IPS DF 19.7 (cell line): ENCODE measurements at regions not wholly inside any gene's neighbourhood (a gene's known extent, or its start where the extent isn't known, plus 50 kb on each side); places are given as distances from the start of the nearest gene placed in this dataset.
A peak's percentile ranks its signal among the peaks of the same experiment; 100 is the strongest.

Source experiments
- DNase-seq: peaks from one replicate; pipeline ENCODE4 v3.0.0-alpha.2; 2013; ENCODE audit warnings: low read depth, low spot score

DNA sequence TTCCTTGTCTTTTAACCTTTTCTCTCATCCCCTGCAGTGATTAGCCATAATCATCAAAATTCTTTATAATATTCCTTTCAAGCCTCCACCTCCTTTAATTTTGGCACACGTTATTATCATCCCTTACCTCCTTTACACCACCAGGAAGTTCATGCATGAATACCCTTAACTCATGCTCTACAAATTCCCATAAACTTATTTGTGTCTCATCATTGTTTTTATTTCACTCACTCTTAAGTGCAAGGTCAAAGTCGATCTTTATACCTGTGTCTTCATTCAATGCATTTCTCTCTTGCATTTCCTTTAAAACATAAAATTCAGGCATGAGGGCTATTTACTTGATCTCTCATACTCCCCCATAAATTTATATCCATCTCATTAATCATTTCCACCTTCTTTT lies 1064.6 kb upstream of the CADM2 start:
- DNase-seq: no peak

DNA sequence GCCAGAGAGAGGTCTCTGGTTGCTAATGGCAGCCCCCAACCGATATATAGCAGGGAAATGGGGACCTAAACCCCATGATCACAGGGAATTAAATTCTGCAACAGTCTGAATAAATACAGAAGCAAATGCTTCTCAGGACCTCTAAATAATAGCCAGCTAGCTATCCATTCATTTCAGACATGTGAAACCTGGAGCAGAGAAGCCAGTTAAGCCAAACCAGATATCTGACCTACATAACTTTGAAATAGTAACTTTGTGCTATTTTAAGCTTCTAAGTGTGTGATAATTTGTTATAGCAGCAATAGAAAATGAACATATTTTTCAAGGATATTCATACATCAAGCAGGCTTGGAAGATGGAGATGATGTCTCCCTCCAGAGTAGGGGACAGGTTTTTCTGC lies 1062.9 kb upstream of the CADM2 start:
- DNase-seq: no peak

DNA sequence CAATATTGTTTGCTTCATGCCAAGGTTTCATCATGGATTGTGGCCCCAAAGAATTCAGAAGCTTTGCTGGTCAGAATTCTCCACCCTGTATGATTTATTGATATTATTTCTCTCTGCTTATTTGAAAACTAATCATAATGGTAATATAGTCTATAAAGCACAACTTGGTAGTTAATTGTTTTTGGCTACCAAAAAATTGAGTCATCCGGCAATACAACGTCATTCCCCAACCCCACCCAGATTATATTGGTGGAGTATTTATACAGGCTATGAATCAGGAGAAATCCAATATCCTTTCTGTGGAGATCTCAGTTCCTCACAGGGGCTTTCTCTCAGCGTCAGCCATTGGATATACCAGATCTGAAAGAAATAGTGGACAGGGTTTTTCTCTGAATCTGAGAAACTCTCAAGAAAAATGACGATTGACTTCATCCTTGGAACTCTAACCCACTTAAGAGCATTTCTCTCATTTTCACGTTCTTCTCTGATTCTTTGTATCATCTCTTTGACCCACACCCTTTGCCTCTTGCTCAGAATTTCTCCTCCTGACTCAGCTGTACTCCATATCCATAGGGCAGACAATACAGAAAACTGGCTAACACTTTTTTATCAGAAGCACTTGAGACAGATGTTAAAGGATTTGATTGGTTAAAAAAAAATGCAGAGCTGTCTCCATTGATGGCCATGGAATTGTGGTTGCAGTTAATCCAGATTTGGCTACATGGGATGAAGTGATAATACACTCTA lies 1055.8 kb upstream of the CADM2 start:
- no peak for DNase-seq

DNA sequence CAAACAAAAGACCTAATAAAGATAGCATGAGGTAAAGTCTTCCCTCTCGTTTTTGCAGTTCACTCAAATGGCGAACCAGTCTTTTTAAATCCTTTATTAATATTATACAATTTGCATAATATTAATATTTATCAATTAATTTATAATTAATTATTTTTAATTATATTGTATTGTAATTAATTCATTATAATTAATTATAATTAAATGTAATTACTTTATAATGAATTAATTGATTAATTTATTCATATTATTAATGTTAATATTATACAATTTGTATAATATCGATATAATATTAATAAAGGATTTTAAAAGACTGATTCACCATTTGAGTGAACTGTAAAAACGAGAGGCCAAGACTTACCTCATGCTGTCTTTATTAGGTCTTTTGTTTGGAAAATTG lies 1045.4 kb upstream of the CADM2 start:
- DNase-seq: no peak

DNA sequence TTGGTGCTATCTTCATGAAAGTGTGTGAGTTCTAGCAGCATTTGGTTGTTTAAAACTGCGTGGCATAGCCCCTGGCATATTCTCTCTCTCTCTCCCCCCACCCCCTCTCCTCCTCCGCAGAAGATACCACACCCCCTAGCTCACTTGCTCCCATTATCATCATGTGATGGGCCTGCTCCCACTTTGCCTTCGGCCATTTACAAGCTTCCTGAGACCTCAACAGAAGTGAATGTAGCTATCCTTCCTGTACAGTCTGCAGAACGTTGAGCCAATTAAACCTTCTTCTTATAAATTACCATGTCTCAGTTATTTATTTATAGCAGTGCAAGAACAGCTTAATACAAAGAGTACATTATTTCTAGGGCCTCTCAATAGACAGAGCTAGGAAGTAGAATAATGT lies 1032.5 kb upstream of the CADM2 start:
- no peak for DNase-seq

DNA sequence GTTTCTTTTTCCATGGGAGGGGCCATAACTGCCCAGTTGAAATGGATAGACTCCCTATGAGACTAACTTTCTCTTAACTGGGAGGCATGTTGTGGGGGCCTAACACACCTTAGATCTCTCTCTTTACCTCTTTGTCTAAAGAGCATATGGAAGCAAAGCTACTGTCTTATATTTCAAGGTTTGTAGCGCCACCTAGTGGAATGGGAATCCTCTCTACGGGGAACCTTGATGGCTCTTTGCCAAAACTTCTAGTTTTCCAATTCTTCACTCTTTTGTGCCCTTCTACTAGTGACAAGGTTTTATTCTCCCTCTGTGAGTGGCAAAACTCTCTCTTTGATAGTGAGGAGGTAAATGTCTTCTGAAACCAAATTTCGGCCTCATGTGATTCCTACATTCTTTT lies 1030.4 kb upstream of the CADM2 start:
- DNase-seq: peak; percentile 17

DNA sequence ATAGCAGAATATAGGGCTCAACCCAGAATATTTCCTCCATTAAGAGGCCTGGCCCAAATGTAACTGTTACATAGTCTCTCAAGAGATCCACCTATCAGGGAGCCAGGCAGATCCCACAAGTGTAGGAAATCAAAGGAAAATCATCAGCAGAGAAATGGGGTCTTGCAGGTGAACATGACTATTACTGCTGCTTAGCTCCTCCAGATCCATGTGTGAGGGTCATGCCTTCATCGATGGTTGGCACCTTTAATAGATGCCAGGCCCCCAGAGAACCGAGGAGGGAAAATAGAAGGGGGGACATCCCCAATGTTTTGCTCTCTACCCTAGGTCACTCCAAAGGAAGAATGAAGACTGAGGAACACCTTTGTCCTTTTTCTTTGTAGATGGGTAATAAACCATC lies 1029.9 kb upstream of the CADM2 start:
- no peak for DNase-seq

DNA sequence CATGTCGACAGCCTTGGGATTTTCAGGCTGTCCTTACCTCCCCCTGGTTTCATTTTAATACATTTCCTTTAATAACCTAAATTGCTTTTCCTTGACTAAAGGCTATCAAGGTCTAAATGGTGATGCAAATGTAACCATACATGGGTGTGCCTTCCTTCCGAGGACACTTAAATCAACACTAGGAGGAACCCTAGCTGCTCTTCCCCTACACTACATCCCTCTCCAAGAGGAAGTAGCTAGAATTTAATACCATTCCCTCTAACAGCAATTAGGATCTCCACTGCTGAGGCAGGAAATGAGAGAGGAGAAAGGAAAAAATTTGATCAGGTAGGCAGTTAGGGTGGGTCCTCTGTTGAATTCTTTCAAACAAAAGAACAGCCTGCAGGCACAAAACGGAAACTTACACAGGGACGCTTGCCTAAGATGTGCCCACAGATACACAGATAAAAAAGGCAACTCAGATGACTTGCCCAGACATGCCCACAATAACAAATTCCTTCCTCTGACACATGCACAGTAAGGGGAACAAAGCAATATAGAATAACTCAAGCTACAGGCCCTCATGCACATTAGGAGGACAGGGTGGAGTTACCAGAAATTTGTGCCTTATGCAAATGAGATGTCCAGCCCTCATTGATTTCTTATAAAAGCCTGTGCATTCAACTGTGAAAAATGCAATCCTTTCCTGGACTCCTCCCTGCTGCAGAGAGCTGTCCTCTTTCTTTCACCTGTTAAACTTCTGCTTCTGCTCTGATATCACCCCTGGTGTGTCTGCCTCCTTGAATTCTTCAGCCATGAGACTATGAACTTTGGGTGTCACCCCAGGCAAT lies 1024.4 kb upstream of the CADM2 start:
- no peak for DNase-seq

DNA sequence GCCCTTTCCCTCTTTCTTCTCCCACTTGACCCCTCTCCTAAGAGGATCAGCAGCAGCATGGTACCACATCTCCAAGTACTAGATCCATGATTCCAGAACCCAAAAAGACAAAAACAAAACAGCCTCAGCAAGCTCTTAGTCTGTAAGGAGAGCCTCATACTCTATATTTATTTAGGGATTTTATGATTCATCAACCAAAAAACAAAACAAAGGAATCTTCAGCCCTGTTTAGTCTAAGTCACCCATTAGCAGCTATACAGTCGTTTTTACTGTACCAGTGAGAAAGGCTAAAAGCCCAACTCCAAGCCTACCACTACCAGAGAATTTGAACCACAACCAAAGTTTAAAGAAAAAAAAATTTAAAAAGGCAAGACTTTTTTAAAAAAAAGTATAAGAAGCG lies 1020.3 kb upstream of the CADM2 start:
- DNase-seq: no peak

DNA sequence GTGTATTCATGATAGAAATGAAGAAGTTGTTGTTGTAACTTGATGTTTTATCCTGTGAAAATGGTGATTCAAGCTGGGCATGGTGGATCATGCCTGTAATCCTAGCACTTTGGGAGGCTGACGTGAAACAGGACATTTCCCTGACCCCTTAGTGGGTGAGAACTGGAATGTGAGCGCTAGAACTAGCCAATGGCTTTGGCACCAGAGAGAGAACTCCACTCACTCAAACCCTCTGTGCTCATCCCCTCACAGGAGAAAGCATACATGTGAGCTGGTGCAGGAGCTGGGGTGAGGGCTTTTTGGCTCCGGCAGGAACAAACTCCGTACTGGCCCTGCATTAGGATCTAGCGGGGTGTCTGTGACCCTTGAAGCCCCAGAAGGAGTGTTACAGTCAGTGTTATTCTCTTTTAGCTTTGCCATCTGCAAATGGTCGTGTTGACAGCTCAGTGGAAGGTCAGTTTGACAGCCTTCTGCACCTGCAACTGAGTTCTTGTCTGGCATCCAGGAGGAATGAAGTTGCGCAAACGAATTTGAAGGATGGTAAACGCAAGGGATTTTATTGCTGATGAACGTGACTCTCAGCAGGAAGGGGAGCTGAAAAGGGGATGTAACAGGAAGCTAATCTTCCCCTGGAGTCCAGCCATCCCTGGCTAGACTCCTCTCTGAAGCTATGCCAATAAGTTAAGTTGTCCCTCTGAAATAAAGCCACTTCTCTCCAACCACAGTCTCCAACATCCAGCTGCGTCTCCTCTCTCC lies 1016.6 kb upstream of the CADM2 start:
- no peak for DNase-seq

DNA sequence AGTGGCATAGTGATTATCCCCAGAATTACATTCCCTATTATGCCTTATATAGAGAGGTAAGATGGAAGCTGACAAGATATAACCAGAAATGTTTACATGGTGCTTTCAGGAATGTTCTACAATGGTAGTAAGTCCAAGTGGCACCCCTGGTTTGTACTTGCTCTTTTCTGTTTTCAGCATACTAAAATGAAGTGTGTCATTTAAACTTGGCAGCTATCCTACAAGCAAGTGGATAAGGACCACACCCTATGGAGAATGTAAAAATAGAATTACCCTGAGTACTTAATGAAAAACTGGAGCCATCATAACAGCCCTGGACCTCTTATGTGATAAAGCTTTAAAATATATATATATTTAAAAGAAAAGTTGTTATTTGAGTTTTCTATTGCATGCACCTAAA lies 1012.7 kb upstream of the CADM2 start:
- no peak for DNase-seq

DNA sequence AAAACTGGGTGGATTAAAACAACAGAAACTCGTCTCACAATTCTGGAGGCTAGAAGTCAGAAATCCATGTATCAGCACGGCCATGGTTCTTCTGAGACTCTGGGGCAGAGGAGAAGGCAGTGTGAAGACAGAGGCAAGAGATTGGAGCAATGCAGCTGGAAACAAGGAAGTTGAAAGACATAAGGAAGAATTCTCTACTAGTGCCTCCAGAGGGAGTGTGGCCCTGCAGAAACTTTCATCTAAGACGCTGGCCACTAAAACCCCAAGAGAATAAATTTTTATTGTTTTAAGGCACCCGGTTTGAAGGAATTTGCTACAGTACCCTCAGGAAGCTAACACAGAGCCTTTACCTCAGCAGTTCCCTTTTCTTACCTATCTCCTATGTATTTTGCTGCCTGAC lies 1012.2 kb upstream of the CADM2 start:
- DNase-seq: no peak

DNA sequence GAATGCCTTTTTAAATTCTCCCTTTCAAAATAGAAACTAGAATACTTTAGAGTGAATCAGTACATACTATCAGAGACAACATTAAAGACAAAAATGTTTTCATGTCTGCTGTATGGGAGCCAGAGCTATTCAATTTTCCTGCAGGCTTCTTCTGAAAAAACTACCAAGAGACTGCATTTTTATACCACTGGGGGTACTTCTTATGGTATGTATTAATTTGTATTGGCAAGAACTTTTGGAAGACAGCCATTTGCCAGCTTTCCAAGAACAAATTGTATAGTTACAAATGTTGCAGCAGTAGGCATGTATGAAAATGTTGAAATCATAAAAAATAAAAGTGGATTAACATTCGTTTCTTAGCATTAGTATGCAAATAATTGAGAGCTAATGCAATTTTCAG lies 1010.0 kb upstream of the CADM2 start:
- no peak for DNase-seq

DNA sequence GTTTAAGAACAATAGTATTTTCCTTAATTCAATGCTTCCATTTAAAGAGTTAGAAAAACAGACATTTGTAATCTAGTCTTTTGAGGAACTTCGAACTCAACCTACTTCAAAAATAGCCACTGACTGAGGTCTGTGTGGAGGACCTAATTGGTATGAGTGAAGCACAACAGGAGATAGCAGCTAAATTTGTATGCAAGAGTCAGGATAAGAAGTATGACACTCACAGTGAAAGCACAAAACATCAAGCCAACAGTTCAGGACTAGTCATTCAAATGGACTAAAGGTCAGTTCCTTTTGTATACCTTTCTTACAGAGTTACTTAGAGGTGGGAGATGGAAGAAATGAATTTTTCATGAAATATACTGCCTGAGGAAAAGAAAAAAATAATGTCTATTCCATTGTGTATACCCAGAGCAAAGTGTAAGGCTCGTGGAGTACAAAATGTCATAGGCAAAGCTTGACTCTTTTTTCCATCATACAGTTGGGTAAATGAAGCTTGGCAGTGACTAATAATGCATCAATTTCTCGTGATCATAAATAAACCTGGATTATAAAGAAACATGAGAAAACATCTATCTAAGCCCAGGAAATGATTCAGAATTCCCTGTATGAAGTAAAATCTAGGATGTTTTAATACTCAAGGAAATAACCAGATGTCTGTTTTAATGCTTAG lies 1005.2 kb upstream of the CADM2 start:
- DNase-seq: no peak

DNA sequence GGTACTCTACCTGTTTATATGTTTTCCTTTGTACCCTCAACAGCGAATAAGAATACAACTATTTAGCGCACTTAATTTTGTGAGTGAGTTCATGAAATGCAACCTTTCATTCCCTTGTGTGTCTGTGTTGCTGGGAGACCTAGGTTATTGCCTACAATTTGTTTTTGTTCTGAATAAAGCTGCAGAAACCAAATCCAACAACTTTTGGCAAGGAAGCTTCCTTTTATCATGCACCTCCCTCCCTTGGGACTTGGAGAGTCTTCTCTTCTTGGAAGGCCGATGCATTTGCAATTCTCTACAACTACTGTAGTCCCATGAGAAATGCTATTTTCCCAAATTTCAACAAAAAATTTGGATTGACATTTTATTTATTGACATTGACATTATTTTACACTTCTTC lies 1002.4 kb upstream of the CADM2 start:
- no peak for DNase-seq

DNA sequence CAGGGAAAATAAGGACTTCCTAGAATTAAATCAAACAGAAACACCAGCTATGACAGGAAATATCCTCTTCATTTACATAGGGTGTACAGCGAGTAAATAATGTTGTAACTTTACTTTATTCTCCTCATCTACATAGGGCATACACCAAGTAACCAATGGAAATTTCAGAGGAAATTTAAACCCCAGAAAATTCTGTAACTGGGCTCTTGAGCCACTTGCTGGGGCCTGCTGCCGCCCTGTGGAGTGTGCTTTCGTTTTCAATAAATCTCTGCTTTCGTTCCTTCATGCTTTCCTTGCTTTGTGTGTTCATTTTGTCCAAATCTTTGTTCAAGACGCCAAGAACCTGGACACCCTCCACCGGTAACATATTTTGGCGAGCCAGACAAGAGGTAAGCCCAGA lies 990.4 kb upstream of the CADM2 start:
- DNase-seq: no peak

DNA sequence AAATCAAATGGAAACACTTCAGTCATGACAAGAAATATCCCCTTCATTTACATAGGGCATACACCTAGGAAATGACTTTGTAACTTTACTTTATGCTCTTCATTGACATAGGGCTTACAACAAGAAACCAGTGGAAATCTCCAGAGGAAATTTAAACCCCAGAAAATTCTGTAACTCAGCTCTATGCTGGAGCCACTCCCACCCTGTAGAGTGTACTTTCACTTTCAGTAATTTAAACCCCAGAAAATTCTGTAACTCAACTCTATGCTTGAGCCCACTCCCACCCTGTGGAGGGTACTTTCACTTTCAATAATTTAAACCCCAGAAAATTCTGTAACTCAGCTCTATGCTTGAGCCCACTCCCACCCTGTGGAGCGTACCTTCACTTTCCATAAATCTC lies 987.1 kb upstream of the CADM2 start:
- DNase-seq: no peak

DNA sequence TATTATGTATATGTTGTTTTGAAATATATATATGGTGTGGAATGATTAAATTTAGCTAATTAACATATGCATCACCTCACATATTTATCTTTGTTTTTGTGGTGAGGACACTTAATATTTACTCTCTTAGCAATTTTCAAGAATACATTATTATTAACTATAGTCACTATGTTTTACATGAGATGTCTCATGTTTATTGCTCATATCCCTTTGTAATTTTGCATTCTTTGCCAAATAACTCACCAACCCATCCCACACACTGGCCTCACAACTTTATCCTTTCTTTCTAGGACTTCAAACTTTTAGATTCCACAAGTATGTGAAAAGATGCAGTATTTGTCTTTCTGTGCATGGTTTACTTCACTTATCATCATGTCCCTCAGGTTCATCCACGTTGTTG lies 950.2 kb upstream of the CADM2 start:
- no peak for DNase-seq

DNA sequence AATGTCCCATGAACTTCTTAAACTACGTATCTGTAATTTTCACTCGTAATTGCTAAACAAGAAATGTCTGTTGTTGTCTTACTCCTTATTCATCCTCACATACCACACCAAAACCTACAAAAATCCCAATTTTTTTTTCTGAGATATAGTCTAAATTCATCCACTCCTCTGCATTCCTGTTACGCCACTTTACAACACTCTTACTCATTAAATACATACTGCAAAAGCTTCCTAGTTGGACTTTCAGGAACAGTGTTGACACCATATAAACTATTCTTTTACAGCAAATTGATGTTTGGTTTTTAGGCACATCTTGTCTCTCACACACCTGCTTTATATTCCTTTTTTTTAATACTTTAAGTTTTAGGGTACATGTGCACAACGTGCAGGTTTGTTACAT lies 934.9 kb upstream of the CADM2 start:
- DNase-seq: no peak

DNA sequence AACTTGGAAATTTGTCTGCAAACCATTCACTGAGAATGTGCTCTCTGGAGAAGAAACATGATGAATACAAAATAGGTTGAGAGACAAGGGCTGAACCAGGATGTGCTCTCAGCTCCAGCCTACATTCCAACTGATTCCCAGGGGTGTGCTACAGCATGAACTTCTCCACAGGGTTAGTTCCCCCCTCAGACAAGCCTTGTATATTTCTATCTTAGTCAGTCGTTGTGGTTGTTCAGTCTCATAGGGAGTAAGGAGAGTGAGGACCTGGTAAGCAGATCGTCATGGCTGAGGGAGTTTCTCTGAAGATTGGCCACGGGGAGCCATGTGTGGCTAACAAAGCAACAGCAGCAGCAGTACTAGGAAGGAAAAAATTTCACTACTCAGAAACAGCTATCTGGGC lies 919.7 kb upstream of the CADM2 start:
- no peak for DNase-seq

DNA sequence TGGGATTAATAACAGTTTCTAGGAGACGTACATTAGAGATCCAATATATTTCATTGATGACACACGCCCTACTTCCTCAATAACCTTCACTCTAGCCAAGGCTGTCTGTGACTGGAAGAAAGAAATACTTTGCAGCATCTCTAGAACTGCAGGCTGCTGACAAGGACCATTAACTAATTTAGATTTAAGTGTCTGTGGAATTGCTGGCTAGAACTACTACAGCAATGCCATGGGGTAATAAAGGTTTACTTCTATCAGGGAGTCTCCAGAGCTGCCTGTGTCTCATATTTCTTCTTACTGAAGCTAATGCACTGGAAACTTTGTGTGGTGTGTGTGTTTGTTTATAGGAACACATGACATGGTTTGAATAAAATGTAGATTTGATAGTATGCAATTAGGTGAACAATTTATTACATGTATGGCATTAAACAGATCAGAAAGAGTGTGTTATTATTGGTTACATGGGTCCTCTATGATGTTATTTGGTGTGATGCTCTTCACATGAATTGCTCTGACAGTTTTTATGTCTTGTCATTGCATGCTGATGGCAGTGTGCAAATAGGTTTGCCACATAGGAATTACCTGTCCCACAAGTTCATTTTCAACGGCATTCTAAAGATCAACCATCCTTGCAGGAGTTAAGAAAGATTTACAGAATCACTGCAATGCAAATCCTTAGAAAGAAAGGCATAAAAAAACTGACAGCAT lies 916.2 kb upstream of the CADM2 start:
- no peak for DNase-seq
